Heart left ventricle (tissue), 13 donors: ENCODE measurements at regions not wholly inside any gene's neighbourhood (a gene's known extent, or its start where the extent isn't known, plus 50 kb on each side); places are given as distances from the start of the nearest gene placed in this dataset.

Source experiments
- CTCF ChIP-seq, 12 donors: fragments of 200-600 bp; sonication (generic) in 4 of 12; IDR thresholded peaks; one replicate each; pipeline versions ENCODE4 v1.5.0 to v1.8.0; 2018 to 2022; ENCODE audit warnings: antibody characterized with exemption in 12 of 12, mild to moderate bottlenecking in 5 of 12
- POLR2A ChIP-seq, 2 donors: fragments of 450-650 bp; IDR thresholded peaks; one replicate each; pipeline ENCODE4 v1.6.1; 2017; ENCODE audit warnings: antibody characterized with exemption in 2 of 2, mild to moderate bottlenecking in 2 of 2, moderate library complexity in 2 of 2
- donor health status: ischemic (EF 13 %, LVEDD 7.1; RV severe dilation, severe dysfunction).
- donor health status: DM: no; HTN: yes; CAD: no.
- donor health status: DM: no; HTN: no; CAD: no.
- donor health status: ischemic (EF 25% LVEDD 6.9; RV normal size, moderate dysfunction).
- donor health status: ischemic (EF 25% LVEDD 5.7; RV mildly dilated, moderate dysfunction).
- donor health status: ischemic (EF 35%, LVEDD 5.7; RV mildly dilated, moderate dysfunction).
- donor health status: nonischemic (EF 11% LVEDD 7.7; RV severe dilation, severe dysfunction).
- donor health status: DM: yes; HTN: yes; CAD: no.
- donor health status: PGD.
- donor health status: ischemic (EF 29% LVEDD 5.4; RV normal size, mild dysfunction).
- donor health status: nonischemic (EF 23%, LVEDD 6.1; RV moderate dilation, normal function).

GRCh38 chr2:128385365-128385764, 66.7 kb upstream of the HS6ST1 start:
- TF ChIP-seq CTCF (IDR thresholded peaks at IDR 0.05), result no peak
- no peak for TF ChIP-seq POLR2A (IDR thresholded peaks at IDR 0.05)
